ENCODE measurements at regions not wholly inside any gene's neighbourhood (a gene's known extent, or its start where the extent isn't known, plus 50 kb on each side); places are given as distances from the start of the nearest gene placed in this dataset.
"Not testable (repeated sequence)": the region's sequence is repeated elsewhere in the genome, so short reads cannot be mapped to it uniquely, and the experiment has no call there.

- DNase-seq (ENCODE audit: low read depth, low spot score), result peak; percentile 60
These were observed 99.9 kb downstream of the ANKRD18B start for GRCh38 chr9:33623658-33624586.

- DNase-seq (ENCODE audit: low read depth, low spot score), result not testable (repeated sequence)
These were observed 104.3 kb downstream of the ANKRD18B start for GRCh38 chr9:33628318-33628717.

- no peak for DNase-seq (ENCODE audit: low read depth, low spot score)
These were observed 104.9 kb downstream of the ANKRD18B start for GRCh38 chr9:33628865-33629410.

GRCh38 chr9:33633636-33634035 lies 109.6 kb downstream of the ANKRD18B start:
- no peak for DNase-seq (ENCODE audit: low read depth, low spot score)

GRCh38 chr9:33637881-33638280 lies 113.8 kb downstream of the ANKRD18B start:
- DNase-seq (ENCODE audit: low read depth, low spot score), result no peak

GRCh38 chr9:33638391-33638915 lies 114.4 kb downstream of the ANKRD18B start:
- no peak for DNase-seq (ENCODE audit: low read depth, low spot score)

- DNase-seq (ENCODE audit: low read depth, low spot score), result no peak
These were observed 121.7 kb downstream of the ANKRD18B start for GRCh38 chr9:33645706-33646105.

GRCh38 chr9:33649463-33649862 lies 125.4 kb downstream of the ANKRD18B start:
- no peak for DNase-seq (ENCODE audit: low read depth, low spot score)

- peak; percentile 12 for DNase-seq (ENCODE audit: low read depth, low spot score)
These were observed 127.1 kb downstream of the ANKRD18B start for GRCh38 chr9:33651125-33651524.

GRCh38 chr9:33659921-33660320 lies 135.4 kb upstream of the PRSS3 start:
- no peak for DNase-seq (ENCODE audit: low read depth, low spot score)

GRCh38 chr9:33660772-33661171 lies 134.6 kb upstream of the PRSS3 start:
- DNase-seq (ENCODE audit: low read depth, low spot score), result no peak

GRCh38 chr9:33661176-33661575 lies 134.2 kb upstream of the PRSS3 start:
- no peak for DNase-seq (ENCODE audit: low read depth, low spot score)

GRCh38 chr9:33662871-33663270 lies 132.5 kb upstream of the PRSS3 start:
- DNase-seq (ENCODE audit: low read depth, low spot score), result no peak

- DNase-seq (ENCODE audit: low read depth, low spot score), result not testable (repeated sequence)
These were observed 119.1 kb upstream of the PRSS3 start for GRCh38 chr9:33676194-33676745.

GRCh38 chr9:33676746-33677505 lies 118.4 kb upstream of the PRSS3 start:
- no peak for DNase-seq (ENCODE audit: low read depth, low spot score)

- DNase-seq (ENCODE audit: low read depth, low spot score), result no peak
These were observed 117.9 kb upstream of the PRSS3 start for GRCh38 chr9:33677506-33677809.

GRCh38 chr9:33677961-33678360 lies 117.4 kb upstream of the PRSS3 start:
- DNase-seq (ENCODE audit: low read depth, low spot score), result no peak

GRCh38 chr9:33682551-33682950 lies 112.8 kb upstream of the PRSS3 start:
- DNase-seq (ENCODE audit: low read depth, low spot score), result no peak

GRCh38 chr9:33684831-33685230 lies 110.5 kb upstream of the PRSS3 start:
- no peak for DNase-seq (ENCODE audit: low read depth, low spot score)

GRCh38 chr9:33686942-33687341 lies 108.4 kb upstream of the PRSS3 start:
- DNase-seq (ENCODE audit: low read depth, low spot score), result no peak

- no peak for DNase-seq (ENCODE audit: low read depth, low spot score)
These were observed 107.6 kb upstream of the PRSS3 start for GRCh38 chr9:33687779-33688178.

All from iPS DF 19.7 (cell line).